Activated CD8-positive, alpha-beta memory T cell treated with anti-CD3 and anti-CD28 coated beads for 1 hour (primary cell): ENCODE measurements at regions not wholly inside any gene's neighbourhood (a gene's known extent, or its start where the extent isn't known, plus 50 kb on each side); places are given as distances from the start of the nearest gene placed in this dataset.
"Not testable (repeated sequence)": the region's sequence is repeated elsewhere in the genome, so short reads cannot be mapped to it uniquely, and the experiment has no call there.

Source experiments
- DNase-seq, 2 donors: peaks; one replicate each; pipeline ENCODE4 v3.0.0-alpha.2; 2020; ENCODE audit warnings: low read depth in 1 of 2; ENCODE audit errors: extremely low read depth in 1 of 2

GRCh38 chr1:229161740-229162139 lies 109.2 kb upstream of the RAB4A start:
- DNase-seq = no peak

DNA sequence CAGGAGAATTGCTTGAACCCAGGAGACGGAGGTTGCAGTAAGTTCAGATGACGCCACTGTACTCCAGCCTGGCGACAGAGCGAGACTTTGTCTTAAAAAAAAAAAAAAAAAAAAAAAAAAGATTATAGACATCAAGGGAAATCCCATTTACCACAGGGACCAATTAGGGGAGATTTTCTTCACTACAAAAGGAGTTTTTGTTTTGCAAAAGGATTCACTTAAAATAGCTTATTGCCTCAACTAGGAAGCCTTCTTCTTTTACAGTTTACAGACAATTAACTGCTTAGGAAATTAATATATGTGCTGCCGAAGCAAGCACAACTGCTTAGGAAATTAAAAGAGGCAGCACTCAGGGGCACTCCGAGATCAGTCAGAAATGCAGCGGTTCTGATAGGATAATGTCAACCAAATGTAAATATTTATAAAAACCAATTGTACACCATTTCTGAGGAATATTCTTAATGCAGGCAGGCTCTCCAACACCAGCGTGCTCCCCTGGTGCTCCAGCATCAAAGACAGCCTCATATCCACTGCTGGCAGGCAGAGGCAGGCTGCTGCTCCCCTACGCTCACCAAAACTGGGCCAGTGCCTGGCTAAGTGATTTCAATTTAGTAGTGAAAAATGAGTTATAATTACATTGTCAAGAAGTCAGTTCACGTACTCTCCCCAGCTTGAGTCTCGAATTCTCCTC lies 107.9 kb upstream of the RAB4A start:
- no peak for DNase-seq

DNA sequence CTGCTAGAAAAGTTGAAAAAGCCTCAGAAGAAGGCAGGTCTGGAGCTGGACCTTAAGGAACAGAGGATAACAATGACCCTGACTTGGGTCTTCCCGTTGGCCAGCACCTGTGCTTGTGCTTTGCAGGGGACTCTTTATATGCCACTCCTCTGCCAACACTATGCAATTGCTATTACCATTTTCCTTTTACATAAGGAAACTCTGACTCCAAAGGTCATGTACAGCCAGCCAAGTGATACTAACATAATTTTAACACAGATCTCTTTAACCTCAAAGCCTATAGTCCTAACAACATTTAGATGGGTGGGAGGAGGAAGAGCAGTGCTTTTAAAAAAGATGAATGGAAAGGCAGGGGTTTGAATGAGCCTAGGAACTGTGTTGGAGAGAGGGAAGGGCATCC lies 106.6 kb upstream of the RAB4A start:
- DNase-seq = no peak

DNA sequence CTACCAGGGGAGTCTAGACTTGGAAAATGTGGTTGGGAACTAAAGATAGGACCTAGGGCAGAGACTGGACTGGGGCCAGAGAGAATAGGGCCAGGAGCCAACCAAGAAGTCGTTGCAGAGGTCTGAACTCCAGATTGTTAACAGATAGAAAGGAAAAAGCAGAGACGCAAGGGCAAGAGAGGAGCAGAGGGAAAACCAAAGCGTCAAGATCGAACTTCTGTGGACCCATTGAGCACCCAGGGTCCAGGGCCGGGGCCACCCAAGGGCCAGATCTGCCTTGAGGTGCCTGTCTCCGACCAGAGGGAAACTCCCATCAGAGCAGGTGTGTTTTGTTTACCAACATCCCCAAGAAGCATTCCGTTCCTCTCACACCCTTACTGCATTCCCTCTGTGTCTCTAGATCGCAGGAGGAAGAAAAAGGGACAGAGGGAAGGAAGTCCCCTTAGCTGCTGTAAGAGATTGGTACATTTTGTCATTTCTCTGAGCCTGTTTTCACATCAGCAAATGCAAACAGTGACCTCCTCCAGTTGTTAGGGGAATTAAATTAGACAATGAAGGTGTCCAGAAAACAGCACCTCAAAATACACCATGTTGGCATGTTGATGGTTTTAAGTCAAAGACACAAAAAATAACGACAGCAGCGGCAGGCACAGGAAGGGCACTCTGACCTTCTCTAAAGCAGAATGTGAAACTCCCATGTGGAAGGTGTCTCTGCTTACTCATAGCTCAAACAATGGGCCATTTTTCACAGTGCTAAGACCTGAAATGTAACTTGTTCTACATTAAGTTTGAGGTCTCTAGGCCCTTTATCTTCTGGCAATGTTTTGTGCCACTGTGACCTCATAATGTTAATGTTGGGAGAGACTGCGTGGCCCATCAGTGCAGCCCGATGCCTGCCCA lies 105.8 kb upstream of the RAB4A start:
- no peak for DNase-seq

GRCh38 chr1:229167318-229167717 lies 103.6 kb upstream of the RAB4A start:
- DNase-seq = no peak

DNA sequence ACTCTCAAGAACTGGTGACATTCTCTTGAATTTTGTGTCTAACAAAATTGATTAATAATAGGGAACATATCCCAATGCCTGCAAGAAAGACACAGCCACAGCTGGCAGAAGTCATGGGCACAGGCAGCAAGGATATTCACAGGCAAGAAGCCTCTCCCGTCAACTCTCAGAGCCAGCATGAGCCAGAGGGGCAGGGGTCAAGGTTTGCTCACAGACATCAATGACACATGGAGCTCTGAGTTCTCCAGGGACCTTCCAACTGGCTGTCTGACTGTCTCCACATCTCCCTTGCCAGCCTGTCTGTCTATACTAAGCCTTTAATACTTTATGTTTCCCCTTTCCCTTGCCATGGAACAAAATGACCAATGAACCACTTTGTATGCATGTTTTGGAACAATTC lies 101.5 kb upstream of the RAB4A start:
- no peak for DNase-seq

GRCh38 chr1:229170274-229170673 lies 100.6 kb upstream of the RAB4A start:
- no peak for DNase-seq

GRCh38 chr1:229170778-229171505 lies 100.0 kb upstream of the RAB4A start:
- DNase-seq = no peak

DNA sequence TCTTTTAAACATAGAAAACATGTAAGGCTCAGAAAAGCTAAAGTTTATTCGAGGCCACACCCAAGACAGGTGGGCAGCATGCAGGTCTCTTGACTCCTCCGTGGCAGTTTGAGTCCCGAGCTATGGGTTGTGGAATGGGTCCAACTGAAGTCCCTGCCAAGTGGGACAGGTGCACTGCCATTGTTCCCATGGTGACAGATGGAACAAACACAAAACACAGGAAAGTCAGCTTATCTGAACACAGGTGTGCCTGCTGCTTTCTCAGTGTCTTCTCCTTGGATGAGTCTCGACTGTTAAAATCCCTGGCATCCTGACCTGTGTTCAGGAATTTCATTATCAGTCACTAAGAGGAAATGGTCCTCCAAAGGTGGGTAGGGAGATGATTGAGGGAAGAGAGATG lies 99.0 kb upstream of the RAB4A start:
- no peak for DNase-seq

DNA sequence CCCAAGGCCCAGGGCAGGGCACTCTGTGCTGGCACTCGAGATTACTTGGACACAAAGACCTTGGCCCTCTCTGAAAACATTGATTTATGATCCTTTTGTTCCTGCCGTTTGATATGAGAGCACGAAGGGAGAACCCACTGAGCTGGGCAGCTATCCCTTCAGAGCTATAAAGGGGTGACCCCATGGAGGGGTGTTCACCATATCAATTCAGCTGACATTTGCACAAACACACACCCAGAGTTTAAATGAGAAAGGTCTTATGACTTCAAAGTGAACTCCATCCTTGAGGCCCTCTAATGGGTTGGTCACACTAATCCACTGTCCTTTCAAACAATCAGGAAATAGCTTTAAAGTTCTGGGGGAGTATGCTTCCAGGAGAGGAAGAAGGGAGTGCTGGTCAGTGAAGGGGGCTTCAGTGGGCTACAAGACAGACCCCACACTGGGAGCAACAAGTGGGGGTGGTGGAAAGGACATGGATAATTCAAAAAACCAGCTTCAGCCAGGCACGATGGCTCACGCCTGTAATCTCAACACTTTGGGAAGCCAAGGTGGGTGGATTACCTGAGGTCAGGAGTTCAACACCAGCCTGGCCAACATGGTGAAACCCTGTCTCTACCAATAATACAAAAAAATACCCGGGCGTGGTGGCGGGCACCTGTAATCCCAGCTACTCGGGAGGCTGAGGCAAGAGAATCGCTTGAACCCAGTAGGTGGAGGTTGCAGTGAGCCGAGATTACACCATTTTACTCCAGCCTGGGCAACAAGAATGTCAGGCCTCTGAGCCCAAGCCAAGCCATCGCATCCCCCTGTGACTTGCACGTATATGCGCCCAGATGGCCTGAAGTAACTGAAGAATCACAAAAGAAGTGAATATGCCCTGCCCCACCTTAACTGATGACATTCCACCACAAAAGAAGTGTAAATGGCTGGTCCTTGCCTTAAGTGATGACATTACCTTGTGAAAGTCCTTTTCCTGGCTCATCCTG lies 97.1 kb upstream of the RAB4A start:
- DNase-seq = not testable (repeated sequence)

DNA sequence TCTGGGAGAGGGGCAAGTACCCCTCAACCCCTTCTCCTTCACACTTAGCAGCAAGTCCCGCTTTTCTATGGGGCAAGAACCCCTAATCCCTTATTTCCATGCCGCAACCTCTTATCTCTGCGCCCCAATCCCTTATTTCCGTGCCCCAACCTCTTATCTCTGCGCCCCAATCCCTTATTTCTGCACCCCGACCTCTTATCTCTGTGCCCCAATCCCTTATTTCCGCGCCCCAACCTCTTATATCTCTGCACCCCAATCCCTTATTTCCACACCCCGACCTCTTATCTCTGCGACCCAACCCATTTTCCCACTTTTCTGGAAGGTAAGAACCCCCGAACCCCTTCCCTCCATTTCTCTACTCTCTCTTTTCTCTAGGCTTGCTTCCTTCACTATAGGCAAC lies 95.6 kb upstream of the RAB4A start:
- not testable (repeated sequence) for DNase-seq

- DNase-seq = not testable (repeated sequence)
Observed at GRCh38 chr1:229176457-229176856, 94.5 kb upstream of the RAB4A start.

DNA sequence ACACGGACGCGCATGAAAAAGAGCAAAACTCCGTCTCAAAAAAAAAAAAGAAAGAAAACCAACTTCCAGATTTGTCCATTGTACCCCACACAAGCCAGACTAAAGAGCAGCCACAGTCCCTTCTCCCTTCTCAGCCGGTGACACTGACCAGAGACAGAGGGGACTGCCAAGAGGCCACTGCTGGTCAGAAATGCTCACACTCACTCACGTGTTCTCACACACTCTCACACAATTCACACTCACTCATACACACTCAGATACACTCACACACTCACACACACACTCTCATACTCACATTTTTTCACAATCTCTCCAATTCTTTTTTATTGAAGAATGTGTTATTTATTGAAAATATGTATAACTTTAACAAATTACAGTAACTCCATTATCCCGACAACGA lies 90.8 kb upstream of the RAB4A start:
- no peak for DNase-seq

- DNase-seq = no peak
Observed at GRCh38 chr1:229181419-229181818, 89.5 kb upstream of the RAB4A start.

- DNase-seq = no peak
Observed at GRCh38 chr1:229183588-229183987, 87.3 kb upstream of the RAB4A start.

GRCh38 chr1:229184066-229184465 lies 86.8 kb upstream of the RAB4A start:
- DNase-seq = no peak

GRCh38 chr1:229185963-229186362 lies 84.9 kb upstream of the RAB4A start:
- DNase-seq = no peak

GRCh38 chr1:229186373-229187056 lies 84.4 kb upstream of the RAB4A start:
- DNase-seq = no peak

DNA sequence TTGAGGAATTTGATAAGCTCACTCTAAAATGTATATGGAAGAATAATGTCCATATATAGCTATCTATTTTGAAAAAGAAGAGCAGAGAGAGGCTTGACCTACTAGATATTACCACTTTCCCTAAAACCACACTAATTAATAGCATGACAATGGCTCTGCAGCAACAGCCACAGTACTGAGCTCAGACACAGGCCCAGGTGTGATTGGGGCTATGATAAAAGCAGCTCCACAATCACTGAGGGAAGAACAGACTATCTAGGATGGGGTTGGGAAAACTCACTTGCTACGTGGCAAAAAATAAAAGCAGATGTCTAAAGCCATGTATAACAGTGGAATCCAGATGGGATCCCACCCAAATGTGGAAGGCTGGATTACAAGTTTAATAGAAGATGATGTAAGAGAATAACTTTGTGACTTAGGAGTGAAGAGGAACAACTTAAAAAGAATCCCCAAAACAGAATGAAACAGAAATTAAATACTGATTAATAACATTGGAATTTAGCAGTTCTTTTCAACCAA lies 80.8 kb upstream of the RAB4A start:
- no peak for DNase-seq
